HG02870 (cell line): ENCODE measurements at regions not wholly inside any gene's neighbourhood (a gene's known extent, or its start where the extent isn't known, plus 50 kb on each side); places are given as distances from the start of the nearest gene placed in this dataset.
"Not testable (repeated sequence)": the region's sequence is repeated elsewhere in the genome, so short reads cannot be mapped to it uniquely, and the experiment has no call there.

ENCODE experiments used
- ATAC-seq: cut with Tn5 transposase; IDR thresholded peaks from one replicate; pipeline ENCODE4 v1.9.1; 2021; ENCODE audit warnings: mild to moderate bottlenecking, moderate library complexity; ENCODE audit not compliant: unreplicated experiment

DNA sequence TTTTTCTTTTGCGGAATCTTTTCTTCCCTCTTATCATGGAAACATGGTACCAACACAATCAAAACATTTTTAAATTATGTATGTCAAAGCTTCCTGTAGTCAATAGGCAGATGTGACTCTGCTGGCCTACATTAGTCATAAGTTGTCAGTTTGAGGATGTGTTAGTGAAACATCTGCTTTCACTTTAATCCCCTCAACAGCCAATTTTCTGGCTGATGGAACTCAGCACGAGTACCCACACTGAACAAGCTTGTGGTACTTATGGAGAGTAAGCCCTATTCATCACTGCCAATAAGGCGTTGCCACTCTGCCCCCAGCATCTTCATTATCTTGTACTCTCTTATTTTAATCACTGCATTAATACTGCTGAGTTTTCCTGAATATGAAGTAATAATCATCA is 1034.4 kb downstream of the CDH9 start:
- no peak for ATAC-seq

GRCh38 chr5:25995209-25995608 is 1043.2 kb downstream of the CDH9 start:
- no peak for ATAC-seq

DNA sequence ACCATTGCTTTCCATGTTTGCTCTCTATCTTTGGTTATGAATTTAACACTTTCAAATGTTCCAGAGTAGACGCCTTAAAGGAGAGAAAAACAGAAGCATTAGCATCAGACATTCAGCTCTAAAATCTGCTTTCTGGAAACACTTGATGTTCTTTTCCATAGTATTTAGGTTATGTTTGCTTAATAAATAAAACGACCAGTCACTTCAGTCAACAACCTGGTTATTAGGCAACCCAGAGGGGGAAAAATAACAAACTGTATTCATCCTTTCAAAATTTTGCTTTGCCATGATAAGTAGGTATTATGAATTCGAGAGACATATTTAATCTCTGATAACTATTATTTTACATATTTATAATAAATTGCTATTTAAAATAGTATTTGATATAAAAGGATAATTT is 1044.7 kb downstream of the CDH9 start:
- no peak for ATAC-seq

GRCh38 chr5:25991639-25992038 is 1046.7 kb downstream of the CDH9 start:
- ATAC-seq: no peak

DNA sequence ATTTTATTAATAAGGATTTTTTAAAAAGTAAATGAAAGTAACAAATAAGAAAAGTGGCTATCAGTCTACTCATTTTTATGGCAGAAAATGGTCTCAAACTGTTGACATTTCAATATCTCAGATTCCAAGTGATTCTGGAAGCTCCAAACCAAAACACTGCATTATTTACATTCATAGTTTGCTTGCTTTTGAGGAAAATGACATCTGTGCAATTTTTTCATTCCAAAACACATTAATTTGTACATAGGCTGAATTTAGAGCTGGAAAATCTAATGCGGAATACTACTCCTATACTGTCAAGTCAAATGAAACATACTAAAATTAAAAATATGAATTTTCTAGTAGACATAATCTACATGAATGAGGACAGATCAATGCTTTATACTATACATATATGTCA is 1047.6 kb downstream of the CDH9 start:
- no peak for ATAC-seq

DNA sequence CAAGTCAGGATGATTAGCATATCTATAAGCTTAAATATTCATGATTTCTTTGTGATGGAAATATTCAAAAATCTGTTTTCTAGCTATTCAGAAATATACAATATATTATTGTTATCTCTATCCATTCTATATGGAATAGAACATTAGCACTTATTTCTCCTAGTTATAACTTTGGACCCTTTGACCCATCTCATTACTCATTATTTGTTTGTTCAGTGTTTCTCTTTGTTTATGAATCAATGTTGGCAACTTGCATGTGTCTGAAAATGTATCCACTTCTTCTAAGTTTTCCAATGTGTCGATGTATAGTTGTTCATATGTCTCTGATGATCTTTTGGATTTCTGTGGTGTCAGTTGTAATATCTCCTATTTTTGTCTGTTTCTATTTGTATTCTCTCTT is 1059.3 kb downstream of the CDH9 start:
- no peak for ATAC-seq

DNA sequence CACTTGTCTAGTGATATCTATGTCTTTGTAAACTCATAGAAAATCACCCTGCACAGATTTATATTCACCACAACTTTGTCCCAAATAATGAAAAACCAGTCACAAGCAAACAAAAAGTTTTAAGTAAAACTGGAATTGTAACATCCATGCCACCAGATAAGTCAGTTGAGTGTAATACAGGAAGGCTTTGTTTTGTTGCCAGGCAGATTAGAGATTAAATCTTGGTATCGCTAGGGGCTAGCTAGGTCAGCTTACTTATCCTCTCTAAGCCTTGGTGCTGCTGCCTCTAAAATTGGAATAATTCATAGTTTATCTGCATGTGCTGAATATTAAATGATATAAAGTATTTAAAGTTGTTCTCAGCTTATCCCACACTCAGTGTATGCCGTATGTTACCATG is 1062.5 kb downstream of the CDH9 start:
- no peak for ATAC-seq

DNA sequence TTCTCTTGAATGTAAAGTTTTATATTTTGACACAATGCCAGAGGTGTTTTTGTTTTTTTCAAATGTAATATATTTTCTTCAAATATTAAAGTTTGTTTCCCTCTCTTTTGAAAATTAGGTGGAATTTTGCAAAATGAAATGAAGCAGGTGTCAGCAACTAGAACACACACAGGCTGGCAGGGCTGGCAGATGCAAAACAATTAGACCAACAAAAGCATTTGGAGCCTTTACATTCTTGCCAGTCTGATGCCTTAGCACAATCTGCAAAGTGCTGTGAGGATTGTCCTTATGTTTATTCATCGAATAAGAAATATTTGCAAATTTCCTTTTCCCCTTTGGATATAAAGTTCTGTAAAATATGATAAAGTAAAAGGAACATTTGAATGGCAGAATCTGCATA is 1063.9 kb downstream of the CDH9 start:
- ATAC-seq: no peak

DNA sequence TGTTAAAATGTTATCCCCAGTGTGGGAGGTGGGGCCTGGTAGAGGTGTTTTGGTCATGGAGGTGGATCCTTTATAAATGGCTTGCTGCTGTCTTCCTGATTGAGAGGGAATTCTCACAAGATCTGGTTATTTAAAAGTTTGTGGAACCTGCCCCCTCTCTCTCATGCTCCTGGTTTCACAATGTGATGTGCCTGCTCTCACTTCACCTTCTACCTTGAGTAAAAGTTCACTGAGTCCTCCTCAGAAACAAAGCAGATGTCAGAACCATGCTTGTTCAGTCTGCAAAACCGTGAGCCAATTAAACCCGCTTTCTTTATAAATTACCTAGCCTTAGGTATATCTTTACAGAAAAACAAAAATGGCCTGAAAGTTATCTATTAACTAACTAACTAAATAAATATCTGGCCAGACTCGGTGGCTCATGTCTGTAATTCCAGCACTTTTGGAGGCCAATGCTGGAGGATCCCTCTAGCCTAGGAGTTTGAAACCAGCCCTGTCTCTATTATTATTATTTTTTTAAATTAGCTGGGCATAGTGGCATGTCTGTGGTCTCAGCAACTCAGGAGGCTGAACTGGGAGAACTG is 1067.4 kb downstream of the CDH9 start:
- no peak for ATAC-seq

DNA sequence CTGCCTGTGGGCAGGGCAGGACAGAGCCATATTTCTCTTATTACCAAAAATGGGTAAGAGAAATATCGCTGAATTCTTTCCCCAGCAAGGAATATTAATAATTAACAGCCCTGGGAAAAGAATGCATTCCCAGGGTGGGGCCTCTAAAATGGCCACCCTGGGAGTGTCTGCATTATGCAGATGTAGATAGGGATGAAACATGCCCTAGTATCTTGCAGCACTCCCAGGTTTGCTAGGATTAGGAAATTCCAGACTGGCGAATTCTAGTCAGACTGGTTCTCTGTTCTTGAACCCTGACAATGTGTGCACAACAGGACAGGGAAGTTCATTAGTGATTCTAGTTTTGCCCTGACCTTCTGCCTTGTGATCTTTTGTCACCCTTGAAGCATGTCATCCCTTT is 1069.3 kb downstream of the CDH9 start:
- ATAC-seq: not testable (repeated sequence)

- no peak for ATAC-seq
These were observed 1074.4 kb downstream of the CDH9 start for GRCh38 chr5:25964009-25964372.

DNA sequence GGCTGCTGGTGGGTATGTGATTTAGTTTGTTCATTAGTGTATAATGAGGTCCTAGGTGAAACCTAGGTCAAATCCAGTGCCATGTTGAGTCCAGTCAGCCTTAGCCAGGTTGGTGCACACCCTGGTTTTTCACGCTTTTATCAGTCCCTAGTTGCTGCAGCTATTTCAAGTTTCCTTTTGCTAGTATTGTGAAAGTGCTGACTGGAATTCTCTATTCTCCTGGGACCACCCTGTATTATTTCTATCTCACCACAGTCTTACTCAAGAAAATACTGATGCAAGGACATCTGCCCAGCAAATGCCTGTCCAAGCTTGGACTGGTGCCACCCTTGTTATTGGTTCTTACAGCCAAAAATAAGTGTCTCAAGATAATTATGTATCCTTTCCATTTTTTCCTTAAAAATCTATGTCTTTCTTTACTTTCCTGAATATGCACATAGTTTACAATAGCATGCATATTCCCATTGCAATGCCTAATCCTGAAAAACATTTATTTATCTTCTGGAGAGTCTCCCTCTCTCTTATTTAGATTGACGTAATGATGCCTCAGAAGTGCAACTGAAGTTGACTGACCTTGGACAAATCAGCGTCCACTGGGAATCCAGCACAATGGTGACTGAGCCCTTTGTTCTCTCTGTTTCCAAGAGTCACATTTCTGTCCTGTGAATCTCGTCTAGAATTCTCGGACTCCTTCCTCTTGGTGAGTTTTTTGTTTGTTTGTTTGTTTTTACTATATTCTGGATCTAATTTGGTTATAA is 1075.0 kb downstream of the CDH9 start:
- ATAC-seq: no peak

- ATAC-seq: no peak
These were observed 1083.0 kb downstream of the CDH9 start for GRCh38 chr5:25955337-25955736.

DNA sequence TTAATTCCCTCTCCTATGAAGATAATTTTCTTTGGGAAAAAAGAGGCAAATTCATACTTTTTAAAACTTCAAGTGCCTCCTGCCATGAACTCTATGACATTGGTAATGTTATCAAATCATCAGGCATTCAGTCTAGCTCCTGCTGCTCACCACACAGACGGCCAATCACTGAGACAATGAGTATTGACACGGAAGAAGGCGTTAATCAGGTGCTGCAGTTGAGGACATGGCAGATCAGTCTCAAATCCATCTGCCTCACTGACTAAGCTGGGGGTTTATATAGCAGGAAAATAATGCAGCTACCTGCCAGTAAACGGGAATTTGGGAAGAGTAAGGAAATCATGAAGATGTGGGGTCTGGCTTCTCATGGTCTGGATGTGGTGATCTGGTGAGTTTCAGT is 1087.7 kb downstream of the CDH9 start:
- ATAC-seq: no peak

GRCh38 chr5:25948278-25948677 is 1090.1 kb downstream of the CDH9 start:
- no peak for ATAC-seq

DNA sequence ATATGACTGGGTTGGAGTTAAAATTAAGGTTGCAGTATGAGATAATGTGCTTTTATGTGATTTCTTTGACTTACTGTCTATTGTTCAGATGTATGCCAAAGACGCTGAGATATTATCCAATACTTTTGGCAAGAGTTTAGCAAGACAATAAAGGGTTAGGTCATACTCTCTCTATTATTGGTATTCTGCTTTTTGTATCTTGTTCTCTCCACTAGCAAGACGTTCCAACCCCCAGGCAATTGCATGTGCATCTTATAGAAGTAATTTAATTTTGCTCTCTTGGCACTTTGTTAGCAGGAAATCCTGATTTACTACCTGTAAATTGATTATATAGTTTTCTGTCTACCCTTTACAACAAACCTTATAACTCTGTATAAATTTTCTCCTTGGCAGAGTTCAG is 1093.6 kb downstream of the CDH9 start:
- ATAC-seq: no peak

GRCh38 chr5:25909163-25909562 is 1129.2 kb downstream of the CDH9 start:
- ATAC-seq: no peak

- ATAC-seq: no peak
These were observed 1132.7 kb downstream of the CDH9 start for GRCh38 chr5:25905646-25906045.

- no peak for ATAC-seq
These were observed 1146.2 kb downstream of the CDH9 start for GRCh38 chr5:25892211-25892610.

DNA sequence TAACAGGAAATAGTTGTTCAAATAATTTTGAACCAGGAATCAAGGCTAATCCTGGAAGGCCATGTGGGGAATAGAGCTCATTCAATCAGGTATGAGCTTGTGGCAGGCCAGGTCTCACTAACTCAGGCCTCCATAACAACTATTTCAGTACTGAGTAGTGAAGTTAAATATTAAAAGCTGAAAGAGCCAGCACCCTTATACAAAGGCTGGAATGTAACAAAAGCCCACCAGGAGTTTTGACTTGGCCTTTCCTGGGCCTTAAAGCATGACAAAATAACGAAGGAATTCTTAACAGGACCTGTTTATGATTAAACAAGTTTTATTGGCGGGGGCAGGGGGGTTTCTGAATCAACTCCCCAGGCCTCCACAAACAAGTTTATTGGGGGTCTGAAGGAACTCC is 1146.7 kb downstream of the CDH9 start:
- ATAC-seq: no peak

- no peak for ATAC-seq
These were observed 1156.9 kb downstream of the CDH9 start for GRCh38 chr5:25881318-25882036.

- ATAC-seq: no peak
These were observed 1174.6 kb downstream of the CDH9 start for GRCh38 chr5:25863811-25864210.
